Panc1 (cell line): ENCODE measurements at regions not wholly inside any gene's neighbourhood (a gene's known extent, or its start where the extent isn't known, plus 50 kb on each side); places are given as distances from the start of the nearest gene placed in this dataset.

Experiments used
- ATAC-seq: fragments of 200-7000 bp; cut with Tn5 transposase; 2 replicates; pipeline ENCODE4 v1.9.1; 2020; ENCODE audit warnings: mild to moderate bottlenecking, moderate library complexity
- BruUV-seq: library from RNA; stranded (reverse); fragments of 400-500 nt; replicated peaks from 2 replicates; lab custom pipeline; 2021; lab: Mats Ljungman, UMichigan
- CTCF ChIA-PET: fragments of 300-600 bp; sonication (Branson Sonifier 250); formaldehyde crosslinking; loops from one replicate; lab custom pipeline; 2022; ENCODE audit warnings: antibody characterized with exemption; lab: Charles Lee
- POLR2A ChIA-PET: fragments of 300-600 bp; sonication (Branson Sonifier 250); formaldehyde crosslinking; loops from one replicate; lab custom pipeline; 2022; ENCODE audit warnings: antibody characterized with exemption; lab: Charles Lee
- DNase-seq: peaks from one replicate; pipeline ENCODE4 v3.0.0-alpha.2; 2010; ENCODE audit warnings: low read depth, low spot score
- H3K27ac ChIP-seq: 2 replicates; pipeline ENCODE4 v1.5.1; 2011; ENCODE audit warnings: mild to moderate bottlenecking, low read length, inconsistent platforms
- H3K27me3 ChIP-seq: fragments of 200-500 bp; sonication (Bioruptor generic); 2 replicates; pipeline ENCODE4 v1.6.0; 2014; ENCODE audit warnings: low read length, inconsistent platforms; ENCODE audit not compliant: control insufficient read depth, insufficient read depth
- H3K36me3 ChIP-seq: fragments of 200-500 bp; sonication (Bioruptor generic); 2 replicates; pipeline ENCODE4 v1.5.1; 2014; ENCODE audit warnings: inconsistent platforms, mild to moderate bottlenecking, low read length, moderate library complexity; ENCODE audit not compliant: control insufficient read depth, insufficient read depth
- H3K4me1 ChIP-seq: 2 replicates; pipeline ENCODE4 v1.5.1; 2011; ENCODE audit warnings: inconsistent platforms, mild to moderate bottlenecking, low read length, moderate library complexity; ENCODE audit not compliant: control insufficient read depth, insufficient read depth
- H3K4me3 ChIP-seq, 2 experiments: 2 replicates each; pipeline ENCODE4 v1.5.1; 2011 to 2012; ENCODE audit warnings: low read depth in 2 of 2, low read length in 2 of 2, mild to moderate bottlenecking in 2 of 2, inconsistent platforms in 1 of 2, moderate library complexity in 1 of 2
- H3K9me3 ChIP-seq: fragments of 200-500 bp; sonication (Bioruptor generic); 2 replicates; pipeline ENCODE4 v1.5.1; 2014; ENCODE audit warnings: low read depth, mild to moderate bottlenecking, inconsistent platforms, low read length, moderate library complexity; ENCODE audit not compliant: control insufficient read depth, insufficient read depth
- POLR2AphosphoS5 ChIP-seq: IDR thresholded peaks from 2 replicates; pipeline ENCODE4 v1.6.1; 2012; ENCODE audit warnings: mild to moderate bottlenecking, low read depth, low read length, moderate library complexity
- SIN3A ChIP-seq: IDR thresholded peaks from 2 replicates; pipeline ENCODE4 v1.6.1; 2012; ENCODE audit warnings: low read depth, mild to moderate bottlenecking, low read length, moderate library complexity, borderline replicate concordance; ENCODE audit not compliant: insufficient read depth
- TCF7L2 ChIP-seq: IDR thresholded peaks from 2 replicates; pipeline ENCODE4 v1.6.1; 2011; ENCODE audit warnings: mild to moderate bottlenecking, low read depth, low read length, inconsistent platforms
- in situ Hi-C: cut with HindIII; loops from 2 replicates; pipeline ENCODE4 v1.10.0; 2016; ENCODE audit warnings: low sequenced_read_pairs, low pct_unique_long_range_greater_than_20kb
- intact Hi-C: fragments of 100-400 bp; cut with micrococcal nuclease; formaldehyde crosslinking; loops from one replicate; pipeline ENCODE4 v1.10.0; 2022; ENCODE audit not compliant: unreplicated experiment
- TF ChIP-seq, protein P1 (sequence below): fragments of 450-650 bp; IDR thresholded peaks from 2 replicates; pipeline ENCODE4 v1.5.1; 2017; ENCODE audit warnings: mild to moderate bottlenecking
- TF ChIP-seq, protein P2 (sequence below), 2 experiments: IDR thresholded peaks; 2 replicates each; pipeline ENCODE4 v1.6.1; 2011 to 2012; ENCODE audit warnings: low read depth in 2 of 2, control low read depth in 1 of 2, low read length in 1 of 2, mild to moderate bottlenecking in 1 of 2, moderate library complexity in 1 of 2; ENCODE audit not compliant: insufficient read depth in 1 of 2

DNA sequence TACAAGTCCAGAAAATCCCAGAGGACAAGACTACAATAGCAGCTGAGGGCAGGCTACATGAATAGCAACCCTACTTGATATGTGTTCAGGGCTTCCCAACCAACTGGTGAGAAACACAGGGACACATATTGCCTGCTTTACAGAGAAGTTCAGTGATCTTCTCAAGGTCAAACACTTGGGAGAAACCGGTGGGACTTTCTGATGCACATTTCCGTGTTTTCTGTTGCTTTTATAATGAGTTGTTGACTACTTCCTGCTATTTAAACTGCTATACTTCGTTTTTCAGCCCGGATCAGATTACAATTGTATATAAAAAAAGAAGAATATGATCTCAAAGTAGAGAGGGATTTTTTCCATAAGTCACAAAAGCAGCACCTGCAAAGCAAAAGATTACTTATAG is 175.1 kb downstream of the SNX18 start:
- Histone ChIP-seq H3K4me1 (no peaks in the 10 kb centered on the region), H3K27ac (no peak overlapping the region), H3K4me3 (no peak overlapping the region), H3K27me3 (no peaks in the 10 kb centered on the region), H3K36me3 (no peaks in the 10 kb centered on the region), H3K9me3 (no peaks in the 10 kb centered on the region)
- no TSS peak for BruUV-seq
- no peak for TF ChIP-seq SIN3A
- TF ChIP-seq POLR2AphosphoS5: no peak
- TF ChIP-seq, protein P1, sequence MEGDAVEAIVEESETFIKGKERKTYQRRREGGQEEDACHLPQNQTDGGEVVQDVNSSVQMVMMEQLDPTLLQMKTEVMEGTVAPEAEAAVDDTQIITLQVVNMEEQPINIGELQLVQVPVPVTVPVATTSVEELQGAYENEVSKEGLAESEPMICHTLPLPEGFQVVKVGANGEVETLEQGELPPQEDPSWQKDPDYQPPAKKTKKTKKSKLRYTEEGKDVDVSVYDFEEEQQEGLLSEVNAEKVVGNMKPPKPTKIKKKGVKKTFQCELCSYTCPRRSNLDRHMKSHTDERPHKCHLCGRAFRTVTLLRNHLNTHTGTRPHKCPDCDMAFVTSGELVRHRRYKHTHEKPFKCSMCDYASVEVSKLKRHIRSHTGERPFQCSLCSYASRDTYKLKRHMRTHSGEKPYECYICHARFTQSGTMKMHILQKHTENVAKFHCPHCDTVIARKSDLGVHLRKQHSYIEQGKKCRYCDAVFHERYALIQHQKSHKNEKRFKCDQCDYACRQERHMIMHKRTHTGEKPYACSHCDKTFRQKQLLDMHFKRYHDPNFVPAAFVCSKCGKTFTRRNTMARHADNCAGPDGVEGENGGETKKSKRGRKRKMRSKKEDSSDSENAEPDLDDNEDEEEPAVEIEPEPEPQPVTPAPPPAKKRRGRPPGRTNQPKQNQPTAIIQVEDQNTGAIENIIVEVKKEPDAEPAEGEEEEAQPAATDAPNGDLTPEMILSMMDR: no peak
- no peak for TF ChIP-seq TCF7L2
- TF ChIP-seq, protein P2, sequence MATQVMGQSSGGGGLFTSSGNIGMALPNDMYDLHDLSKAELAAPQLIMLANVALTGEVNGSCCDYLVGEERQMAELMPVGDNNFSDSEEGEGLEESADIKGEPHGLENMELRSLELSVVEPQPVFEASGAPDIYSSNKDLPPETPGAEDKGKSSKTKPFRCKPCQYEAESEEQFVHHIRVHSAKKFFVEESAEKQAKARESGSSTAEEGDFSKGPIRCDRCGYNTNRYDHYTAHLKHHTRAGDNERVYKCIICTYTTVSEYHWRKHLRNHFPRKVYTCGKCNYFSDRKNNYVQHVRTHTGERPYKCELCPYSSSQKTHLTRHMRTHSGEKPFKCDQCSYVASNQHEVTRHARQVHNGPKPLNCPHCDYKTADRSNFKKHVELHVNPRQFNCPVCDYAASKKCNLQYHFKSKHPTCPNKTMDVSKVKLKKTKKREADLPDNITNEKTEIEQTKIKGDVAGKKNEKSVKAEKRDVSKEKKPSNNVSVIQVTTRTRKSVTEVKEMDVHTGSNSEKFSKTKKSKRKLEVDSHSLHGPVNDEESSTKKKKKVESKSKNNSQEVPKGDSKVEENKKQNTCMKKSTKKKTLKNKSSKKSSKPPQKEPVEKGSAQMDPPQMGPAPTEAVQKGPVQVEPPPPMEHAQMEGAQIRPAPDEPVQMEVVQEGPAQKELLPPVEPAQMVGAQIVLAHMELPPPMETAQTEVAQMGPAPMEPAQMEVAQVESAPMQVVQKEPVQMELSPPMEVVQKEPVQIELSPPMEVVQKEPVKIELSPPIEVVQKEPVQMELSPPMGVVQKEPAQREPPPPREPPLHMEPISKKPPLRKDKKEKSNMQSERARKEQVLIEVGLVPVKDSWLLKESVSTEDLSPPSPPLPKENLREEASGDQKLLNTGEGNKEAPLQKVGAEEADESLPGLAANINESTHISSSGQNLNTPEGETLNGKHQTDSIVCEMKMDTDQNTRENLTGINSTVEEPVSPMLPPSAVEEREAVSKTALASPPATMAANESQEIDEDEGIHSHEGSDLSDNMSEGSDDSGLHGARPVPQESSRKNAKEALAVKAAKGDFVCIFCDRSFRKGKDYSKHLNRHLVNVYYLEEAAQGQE (IDR thresholded peaks at IDR 0.05; ENCODE audit: insufficient read depth in 1 of 2, low read depth in 2 of 2, low read length in 1 of 2): no peak
- in situ Hi-C loops (no loop called here), intact Hi-C loops (no loop called here)
- CTCF ChIA-PET: no interaction called here
- POLR2A ChIA-PET: no interaction called here
- no peak for DNase-seq
- ATAC-seq: no peak

DNA sequence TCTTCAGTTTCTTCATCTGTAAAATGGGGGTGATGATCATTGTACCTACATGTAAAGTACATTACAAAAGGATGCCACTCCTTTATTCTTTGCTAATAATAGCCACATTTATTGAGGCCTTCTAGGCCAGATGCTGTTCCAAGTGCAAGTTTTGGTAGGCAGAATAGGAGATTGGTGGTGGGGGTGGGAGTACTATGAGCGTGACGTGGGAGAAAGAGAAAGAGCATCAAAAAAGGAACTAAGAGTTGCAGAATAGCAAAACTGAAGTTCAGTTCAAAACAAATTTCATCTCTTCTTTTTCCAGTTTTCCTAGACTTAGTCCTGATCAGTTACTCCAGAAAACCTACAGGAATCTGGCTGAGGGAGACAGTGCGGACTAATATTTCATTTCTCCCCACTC is 174.1 kb downstream of the SNX18 start:
- H3K4me1 ChIP-seq: no peaks in the 10 kb centered on the region
- DNase-seq (no peak), ATAC-seq (no peak)
- H3K27me3 ChIP-seq: no peaks in the 10 kb centered on the region
- CTCF ChIA-PET: no interaction called here
- H3K4me3 ChIP-seq: no peak overlapping the region
- no TSS peak for BruUV-seq
- intact Hi-C loops (no loop called here), in situ Hi-C loops (no loop called here)
- no peak for TF ChIP-seq TCF7L2
- no peak for TF ChIP-seq SIN3A
- TF ChIP-seq, protein P1: no peak
- no peak for TF ChIP-seq POLR2AphosphoS5
- TF ChIP-seq, protein P2 (IDR thresholded peaks at IDR 0.05; ENCODE audit: insufficient read depth in 1 of 2, low read depth in 2 of 2, low read length in 1 of 2): no peak
- POLR2A ChIA-PET: no interaction called here
- H3K9me3 ChIP-seq: no peaks in the 10 kb centered on the region
- H3K36me3 ChIP-seq: no peaks in the 10 kb centered on the region
- H3K27ac ChIP-seq: no peak overlapping the region
